Mesothelial cell of epicardium (in vitro differentiated cells): ENCODE measurements at regions not wholly inside any gene's neighbourhood (a gene's known extent, or its start where the extent isn't known, plus 50 kb on each side); places are given as distances from the start of the nearest gene placed in this dataset.
"Not testable (repeated sequence)": the region's sequence is repeated elsewhere in the genome, so short reads cannot be mapped to it uniquely, and the experiment has no call there.

Experiments
- DNase-seq, 2 experiments: peaks; one replicate each; pipeline ENCODE4 v3.0.0; 2021; ENCODE audit warnings: low spot score in 2 of 2; ENCODE audit not compliant: unreplicated experiment in 2 of 2
- H3K27ac Mint-ChIP-seq: 2 replicates; pipeline ENCODE4 v1.8.0; 2021; ENCODE audit warnings: mixed read lengths
- H3K27me3 Mint-ChIP-seq: 2 replicates; pipeline ENCODE4 v1.8.0; 2021; ENCODE audit warnings: low read depth, mixed read lengths
- H3K36me3 Mint-ChIP-seq: 2 replicates; pipeline ENCODE4 v1.8.0; 2021; ENCODE audit warnings: mixed read lengths
- H3K4me1 Mint-ChIP-seq: 2 replicates; pipeline ENCODE4 v1.8.0; 2021; ENCODE audit warnings: mixed read lengths
- H3K4me3 Mint-ChIP-seq: 2 replicates; pipeline ENCODE4 v1.8.0; 2021; ENCODE audit warnings: mild to moderate bottlenecking, moderate library complexity, mixed read lengths
- H3K9me3 Mint-ChIP-seq: 2 replicates; pipeline ENCODE4 v1.8.0; 2021; ENCODE audit warnings: mixed read lengths
- CTCF ChIP-seq: fragments of 200-600 bp; sonication (generic); IDR thresholded peaks from one replicate; pipeline ENCODE4 v1.5.0; 2021; ENCODE audit warnings: antibody characterized with exemption; ENCODE audit not compliant: unreplicated experiment

DNA sequence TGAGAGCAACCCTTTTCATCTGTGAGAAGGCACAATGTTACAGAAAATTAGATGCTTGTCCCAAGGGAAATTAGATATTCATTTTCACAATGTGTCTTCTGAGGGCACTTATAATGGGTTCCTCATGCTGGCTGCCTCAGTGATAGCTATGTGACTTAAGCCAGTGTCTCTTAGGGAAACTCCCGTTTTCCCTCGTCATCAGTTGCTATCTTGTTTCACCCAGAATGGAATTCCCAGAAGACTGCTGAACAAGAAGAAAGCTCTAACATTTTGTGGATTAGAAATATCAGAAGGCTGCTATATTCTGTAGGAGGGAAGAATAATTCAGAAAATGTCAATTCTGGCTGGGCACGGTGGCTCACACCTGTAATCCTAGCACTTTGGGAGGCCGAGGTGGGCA lies 67.9 kb upstream of the WDR72 start:
- peaks cover 28% of the 10 kb centered on the region for H3K9me3 Mint-ChIP-seq
- H3K4me1 Mint-ChIP-seq: peaks cover 35% of the 10 kb centered on the region
- H3K4me3 Mint-ChIP-seq: no peak overlapping the region
- no peaks in the 10 kb centered on the region for H3K36me3 Mint-ChIP-seq
- no peak for TF ChIP-seq CTCF
- DNase-seq: no peak
- H3K27me3 Mint-ChIP-seq: no peaks in the 10 kb centered on the region
- H3K27ac Mint-ChIP-seq: no peak overlapping the region

- Mint-ChIP-seq H3K27ac (no peak overlapping the region), H3K27me3 (no peaks in the 10 kb centered on the region), H3K4me3 (no peak overlapping the region), H3K9me3 (no peaks in the 10 kb centered on the region), H3K4me1 (peaks cover 29% of the 10 kb centered on the region), H3K36me3 (no peaks in the 10 kb centered on the region)
- DNase-seq: no peak
- no peak for TF ChIP-seq CTCF
Measured at GRCh38 chr15:53811530-53811929, 52.1 kb upstream of the WDR72 start.

DNA sequence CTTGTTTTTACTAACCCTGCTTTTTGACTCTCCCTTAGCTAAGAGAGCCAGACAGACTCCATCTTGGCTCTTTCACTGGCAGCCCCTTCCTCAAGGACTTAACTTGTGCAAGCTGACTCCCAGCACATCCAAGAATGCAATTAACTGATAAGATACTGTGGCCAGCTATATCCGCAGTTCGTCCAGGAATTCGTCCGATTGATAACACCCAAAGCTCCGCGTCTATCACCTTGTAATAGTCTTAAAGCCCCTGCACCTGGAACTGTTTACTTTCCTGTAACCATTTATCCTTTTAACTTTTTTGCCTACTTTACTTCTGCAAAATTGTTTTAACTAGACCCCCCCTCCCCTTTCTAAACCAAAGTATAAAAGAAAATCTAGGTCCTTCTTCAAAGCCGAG lies 50.8 kb upstream of the WDR72 start:
- H3K27me3 Mint-ChIP-seq, H3K27ac Mint-ChIP-seq, DNase-seq, H3K9me3 Mint-ChIP-seq, H3K36me3 Mint-ChIP-seq, H3K4me3 Mint-ChIP-seq: not testable (repeated sequence)
- peaks cover 29% of the 10 kb centered on the region for H3K4me1 Mint-ChIP-seq
